ENCODE measurements at regions not wholly inside any gene's neighbourhood (a gene's known extent, or its start where the extent isn't known, plus 50 kb on each side); places are given as distances from the start of the nearest gene placed in this dataset.

- DNase-seq (ENCODE audit: low read depth in 2 of 2, low spot score in 1 of 2): no peak
These were observed 286.1 kb downstream of the IRF8 start for GRCh38 chr16:86185089-86185488.

DNA sequence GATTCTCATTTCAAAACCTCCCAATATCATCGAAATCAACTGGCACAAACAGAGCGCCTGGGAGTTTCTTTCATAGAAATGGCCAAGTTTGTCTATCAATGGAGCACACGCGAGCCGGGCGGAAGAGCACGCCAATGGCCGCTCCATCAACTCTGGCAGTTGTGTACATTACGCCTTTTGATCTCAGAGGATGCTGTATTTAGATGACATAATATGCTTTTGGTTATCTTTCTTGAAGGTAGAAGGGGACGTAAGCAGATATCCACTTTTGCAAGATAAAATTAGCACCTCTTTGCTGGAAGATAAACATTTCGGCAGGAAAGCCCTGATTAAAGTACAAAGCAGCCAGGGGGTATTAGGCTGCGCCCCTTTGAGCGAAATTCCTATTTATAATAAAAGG, 287.4 kb downstream of the IRF8 start:
- no peak for DNase-seq (ENCODE audit: low read depth in 2 of 2, low spot score in 1 of 2)

GRCh38 chr16:86189934-86190333, 291.0 kb downstream of the IRF8 start:
- no peak for DNase-seq (ENCODE audit: low read depth in 2 of 2, low spot score in 1 of 2)

GRCh38 chr16:86191663-86192062, 292.7 kb downstream of the IRF8 start:
- DNase-seq (ENCODE audit: low read depth in 2 of 2, low spot score in 1 of 2): no peak

DNA sequence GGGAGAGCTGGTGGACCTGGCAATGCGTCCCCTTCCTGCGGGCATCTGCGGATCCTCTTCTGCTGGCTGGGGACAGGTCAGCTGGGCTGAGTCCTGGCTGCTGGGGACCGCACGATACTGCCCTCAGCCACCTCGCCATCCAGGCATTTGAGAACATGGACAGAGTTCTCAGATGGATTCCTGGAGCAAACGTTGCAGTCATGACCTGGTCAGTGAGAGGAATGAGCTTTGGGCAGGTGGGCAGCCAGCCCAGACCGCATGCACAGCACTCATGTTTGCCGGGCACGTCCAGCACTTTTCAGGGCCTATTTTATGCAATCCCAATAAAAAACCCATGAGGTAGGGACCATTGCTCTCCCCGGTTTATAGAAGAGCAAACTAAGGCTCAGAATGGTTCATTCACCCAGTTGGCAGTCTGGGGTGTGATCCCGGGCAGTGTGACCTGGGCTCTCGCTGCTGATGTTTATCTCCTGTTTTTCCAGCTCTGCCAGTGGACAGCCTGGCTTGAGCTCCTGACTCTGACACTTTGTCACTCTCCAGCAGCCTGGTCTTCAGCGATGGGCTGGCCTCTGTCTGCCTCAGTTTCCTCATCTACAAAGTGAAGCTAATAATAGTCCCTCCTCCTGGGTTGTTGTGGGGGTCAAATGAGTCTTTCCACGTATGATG, 294.7 kb downstream of the IRF8 start:
- DNase-seq (ENCODE audit: low read depth in 2 of 2, low spot score in 1 of 2): no peak

GRCh38 chr16:86195863-86196630, 297.1 kb downstream of the IRF8 start:
- DNase-seq (ENCODE audit: low read depth in 2 of 2, low spot score in 1 of 2): no peak

DNA sequence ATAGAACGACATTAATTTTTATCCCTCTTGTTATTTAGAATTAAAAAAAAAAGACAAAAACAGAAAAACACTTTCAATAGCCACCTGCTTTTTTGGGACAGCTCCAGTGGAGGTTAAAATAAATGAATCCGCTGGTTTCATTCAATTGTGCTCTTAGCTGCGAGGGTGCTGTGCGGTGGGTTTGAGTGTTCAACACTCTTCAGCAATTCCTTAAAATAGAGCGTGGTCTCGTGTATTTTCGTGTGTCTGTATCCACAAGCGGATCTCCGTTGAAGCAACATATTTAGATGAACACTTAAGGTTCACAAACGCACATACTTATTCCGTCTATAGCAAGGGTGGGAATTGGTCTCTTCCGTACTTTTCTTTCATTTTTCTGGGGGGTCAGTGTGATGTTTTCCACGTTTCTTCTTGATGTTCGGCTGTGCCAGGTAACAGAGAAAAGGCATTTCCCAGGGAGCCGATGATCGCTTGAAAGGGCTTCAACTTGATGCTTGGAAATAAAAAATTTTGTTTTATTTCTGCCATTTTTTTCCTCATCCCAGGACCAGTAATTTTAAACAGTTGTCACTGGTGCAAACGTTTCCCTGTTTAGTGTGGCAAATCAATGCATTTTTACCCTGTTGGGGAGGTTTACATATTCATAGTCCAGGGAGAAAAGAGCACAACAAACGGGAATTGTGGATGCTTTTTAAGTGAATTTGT, 297.9 kb downstream of the IRF8 start:
- DNase-seq (ENCODE audit: low read depth in 2 of 2, low spot score in 1 of 2): no peak

GRCh38 chr16:86198206-86199118, 299.5 kb downstream of the IRF8 start:
- DNase-seq (ENCODE audit: low read depth in 2 of 2, low spot score in 1 of 2): no peak

DNA sequence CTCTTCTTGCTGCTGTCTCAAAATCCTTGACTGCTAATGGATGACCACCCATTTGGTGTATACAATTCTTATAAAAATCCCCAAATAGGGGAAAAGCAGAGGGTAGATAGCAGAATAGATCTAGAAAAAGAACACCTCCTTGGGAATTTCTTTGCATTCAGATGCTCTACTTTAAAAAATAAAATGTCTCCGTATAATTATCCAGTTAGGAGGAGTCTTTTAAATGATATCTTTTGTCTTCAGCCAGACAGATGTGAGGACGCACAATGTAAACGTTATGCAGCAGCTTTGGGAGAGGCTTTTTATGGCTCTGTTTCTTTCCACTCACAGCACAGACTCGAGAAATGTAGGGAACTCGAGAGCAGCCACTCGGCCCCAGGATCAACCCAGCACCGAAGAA, 300.2 kb downstream of the IRF8 start:
- no peak for DNase-seq (ENCODE audit: low read depth in 2 of 2, low spot score in 1 of 2)

- DNase-seq (ENCODE audit: low read depth in 2 of 2, low spot score in 1 of 2): no peak
These were observed 301.1 kb downstream of the IRF8 start for GRCh38 chr16:86199871-86200695.

DNA sequence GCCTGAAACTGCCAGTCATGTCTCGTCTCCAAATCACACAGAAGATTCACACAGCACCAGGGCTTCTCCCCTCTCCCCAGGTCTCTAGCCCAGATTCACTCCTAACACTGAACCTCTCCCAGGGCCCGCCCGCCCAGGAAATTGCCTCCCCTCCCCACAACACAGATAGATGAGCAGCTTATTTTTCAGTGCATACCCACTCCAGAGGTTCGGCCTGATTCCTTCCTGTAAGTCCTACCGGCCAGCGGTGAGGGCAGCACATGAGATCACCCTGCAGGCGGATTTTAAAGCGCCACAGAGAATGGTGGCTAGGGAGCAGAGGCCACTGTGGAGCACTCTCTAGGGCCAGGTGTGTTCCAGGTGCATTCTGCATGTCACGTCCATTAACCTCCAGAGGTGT, 301.8 kb downstream of the IRF8 start:
- DNase-seq (ENCODE audit: low read depth in 2 of 2, low spot score in 1 of 2): no peak

DNA sequence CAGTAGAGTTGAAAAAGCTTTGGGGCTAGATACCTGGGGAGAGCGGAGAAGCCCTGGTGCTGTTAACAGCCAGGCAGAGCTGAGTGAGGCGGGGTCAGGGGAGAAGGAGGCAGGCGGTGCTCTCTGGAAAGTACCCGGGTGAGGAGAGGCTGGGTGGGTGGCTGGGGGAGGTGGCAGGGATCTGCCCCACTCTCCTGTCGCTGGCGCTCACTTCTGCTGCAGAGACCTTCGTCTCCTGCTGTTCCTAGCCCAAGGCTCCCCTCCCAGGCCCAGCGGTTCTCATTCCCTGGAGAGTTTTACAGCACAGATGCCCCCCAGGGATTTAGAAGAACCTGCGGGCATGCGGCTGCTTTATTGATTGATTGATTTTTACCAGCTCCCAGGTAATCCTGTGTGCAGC, 302.8 kb downstream of the IRF8 start:
- no peak for DNase-seq (ENCODE audit: low read depth in 2 of 2, low spot score in 1 of 2)

- no peak for DNase-seq (ENCODE audit: low read depth in 2 of 2, low spot score in 1 of 2)
These were observed 303.3 kb downstream of the IRF8 start for GRCh38 chr16:86202267-86202666.

GRCh38 chr16:86202760-86203426, 303.9 kb downstream of the IRF8 start:
- no peak for DNase-seq (ENCODE audit: low read depth in 2 of 2, low spot score in 1 of 2)

- no peak for DNase-seq (ENCODE audit: low read depth in 2 of 2, low spot score in 1 of 2)
These were observed 304.8 kb downstream of the IRF8 start for GRCh38 chr16:86203557-86204275.

GRCh38 chr16:86205521-86206245, 304.6 kb upstream of the FOXF1 start:
- no peak for DNase-seq (ENCODE audit: low read depth in 2 of 2, low spot score in 1 of 2)

DNA sequence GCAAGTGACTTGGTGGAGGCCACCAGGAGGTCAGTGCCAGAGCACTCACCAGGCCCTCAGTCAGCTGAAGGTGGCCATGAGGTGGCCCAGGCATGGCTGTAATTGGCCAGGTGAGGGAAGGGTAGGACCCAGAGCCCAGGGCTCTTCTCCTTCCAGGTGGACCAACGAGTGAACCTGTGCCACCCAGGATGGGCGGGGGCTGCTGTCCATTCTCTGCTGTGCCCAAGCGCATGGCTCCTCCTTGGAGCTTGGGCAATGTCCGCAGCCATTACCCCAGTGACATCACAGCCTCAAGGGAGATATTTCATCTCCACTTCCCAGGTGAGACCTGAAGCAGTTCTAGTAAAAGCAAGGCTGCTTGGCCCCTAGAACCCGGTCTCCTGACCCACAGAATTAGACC, 303.0 kb upstream of the FOXF1 start:
- no peak for DNase-seq (ENCODE audit: low read depth in 2 of 2, low spot score in 1 of 2)

DNA sequence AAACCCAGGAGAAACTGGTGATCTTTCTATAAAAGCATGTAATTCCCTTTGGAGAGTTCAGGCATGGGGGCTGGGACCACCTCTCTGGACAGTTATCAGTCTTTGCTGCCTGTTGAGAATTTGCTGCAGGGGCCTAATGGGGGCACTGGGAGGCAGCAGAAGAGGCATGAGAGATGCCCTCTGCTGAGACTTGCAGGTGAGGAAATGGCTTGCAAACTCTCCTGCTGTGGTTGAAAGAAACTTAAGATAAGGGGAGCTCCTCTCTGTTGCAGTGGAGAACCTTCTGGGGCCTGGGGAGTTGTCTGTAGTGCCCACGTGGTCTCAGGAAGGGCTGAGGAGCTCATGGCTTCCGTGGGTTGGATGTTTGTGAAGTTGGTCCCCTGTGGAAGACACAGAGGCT, 301.1 kb upstream of the FOXF1 start:
- no peak for DNase-seq (ENCODE audit: low read depth in 2 of 2, low spot score in 1 of 2)
